ENCODE measurements at regions not wholly inside any gene's neighbourhood (a gene's known extent, or its start where the extent isn't known, plus 50 kb on each side); places are given as distances from the start of the nearest gene placed in this dataset.

DNA sequence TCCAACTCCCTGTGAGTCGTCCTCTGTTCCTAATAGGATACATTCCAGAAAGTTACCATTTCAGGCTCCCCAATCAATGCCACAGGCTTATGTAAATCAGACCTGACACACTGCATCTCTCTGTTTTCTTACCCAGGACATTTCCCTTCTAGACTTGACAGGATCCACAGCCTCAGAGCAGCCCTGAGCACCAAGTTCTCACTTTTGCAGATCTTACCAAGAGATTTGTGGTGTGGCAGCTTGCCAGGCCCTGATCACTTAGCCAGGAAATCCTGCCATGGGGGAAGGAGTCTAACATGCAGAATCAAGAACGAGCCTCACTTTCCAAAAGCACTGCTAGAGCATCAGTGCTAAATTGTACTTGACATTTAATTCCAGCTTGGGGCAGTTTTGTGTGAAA lies 202.9 kb downstream of the TBX15 start:
- no peak overlapping the region for H3K4me3 ChIP-seq
- no peak overlapping the region for H3K27ac ChIP-seq (ENCODE audit: low read depth in 1 of 2, low read length in 1 of 2)
- WGBS, 2 donors = 31 to 48% methylated on average over 2 of the region's 2 CpGs
- H3K9me3 ChIP-seq (ENCODE audit: control insufficient read depth in 4 of 4, insufficient read depth in 3 of 4, low read length in 3 of 4) = peaks cover 0 to 5% (median under 1%) of the 10 kb centered on the region in 4 donors
- no peaks in the 10 kb centered on the region for H3K27me3 ChIP-seq (ENCODE audit: control insufficient read depth in 3 of 3, insufficient read depth in 3 of 3, low read length in 2 of 3)
- H3K36me3 ChIP-seq (ENCODE audit: control insufficient read depth in 4 of 4, insufficient read depth in 4 of 4, low read length in 4 of 4) = no peaks in the 10 kb centered on the region
- no peak overlapping the region for H3K9ac ChIP-seq (ENCODE audit: insufficient read depth in 1 of 2, low read length in 2 of 2)
- TF ChIP-seq CTCF (IDR thresholded peaks at IDR 0.05; ENCODE audit: control extremely low read depth, extremely low read depth) = no peak
- ATAC-seq (ENCODE audit: insufficient read depth, low FRiP score) (no peak), DNase-seq (peak in 1 of 3 donors; percentile 6)
- H3K4me1 ChIP-seq (ENCODE audit: control insufficient read depth in 5 of 5, insufficient read depth in 5 of 5, low read length in 5 of 5) = no peaks in the 10 kb centered on the region

DNA sequence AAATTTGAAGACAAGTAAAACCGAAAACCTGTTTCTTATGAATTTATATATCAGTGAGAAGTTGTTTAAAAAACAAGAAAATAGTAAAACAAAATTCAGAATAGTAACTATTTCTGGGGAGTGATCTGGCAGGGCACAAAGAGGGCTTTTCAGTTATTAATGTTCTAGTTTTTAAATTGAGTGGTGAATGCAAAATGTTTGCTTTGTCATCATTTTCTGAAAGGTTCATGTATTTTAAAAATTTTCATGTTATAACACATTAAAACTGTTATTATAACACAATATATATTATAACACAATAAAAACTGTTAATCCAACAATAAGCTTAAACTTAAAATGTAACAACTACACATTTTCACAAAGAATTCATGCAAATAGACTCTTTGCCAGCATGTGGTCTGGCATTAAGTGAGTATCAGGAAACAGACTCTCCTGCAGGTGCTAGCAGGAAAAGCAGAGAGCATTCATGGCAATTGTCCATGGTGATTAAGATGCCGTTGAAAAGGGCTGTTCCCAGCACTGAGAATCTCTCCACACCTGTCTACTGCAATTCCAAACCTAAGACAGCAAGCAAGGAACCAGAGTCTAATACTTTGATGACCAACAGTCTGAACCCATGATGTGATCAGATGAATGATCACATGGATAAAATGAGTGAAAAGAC lies 204.9 kb downstream of the TBX15 start:
- Histone ChIP-seq H3K9me3 (ENCODE audit: control insufficient read depth in 4 of 4, insufficient read depth in 3 of 4, low read length in 3 of 4) (no peaks in the 10 kb centered on the region), H3K4me1 (ENCODE audit: control insufficient read depth in 5 of 5, insufficient read depth in 5 of 5, low read length in 5 of 5) (no peaks in the 10 kb centered on the region), H3K9ac (ENCODE audit: insufficient read depth in 1 of 2, low read length in 2 of 2) (no peak overlapping the region), H3K36me3 (ENCODE audit: control insufficient read depth in 4 of 4, insufficient read depth in 4 of 4, low read length in 4 of 4) (no peaks in the 10 kb centered on the region), H3K27ac (ENCODE audit: low read depth in 1 of 2, low read length in 1 of 2) (no peak overlapping the region), H3K4me3 (no peak overlapping the region), H3K27me3 (ENCODE audit: control insufficient read depth in 3 of 3, insufficient read depth in 3 of 3, low read length in 2 of 3) (no peaks in the 10 kb centered on the region)
- WGBS, 2 donors = 50 to 63% methylated on average over 2 of the region's 2 CpGs
- DNase-seq = no peak
- TF ChIP-seq CTCF (IDR thresholded peaks at IDR 0.05; ENCODE audit: control extremely low read depth, extremely low read depth) = no peak
- no peak for ATAC-seq (ENCODE audit: insufficient read depth, low FRiP score)

DNA sequence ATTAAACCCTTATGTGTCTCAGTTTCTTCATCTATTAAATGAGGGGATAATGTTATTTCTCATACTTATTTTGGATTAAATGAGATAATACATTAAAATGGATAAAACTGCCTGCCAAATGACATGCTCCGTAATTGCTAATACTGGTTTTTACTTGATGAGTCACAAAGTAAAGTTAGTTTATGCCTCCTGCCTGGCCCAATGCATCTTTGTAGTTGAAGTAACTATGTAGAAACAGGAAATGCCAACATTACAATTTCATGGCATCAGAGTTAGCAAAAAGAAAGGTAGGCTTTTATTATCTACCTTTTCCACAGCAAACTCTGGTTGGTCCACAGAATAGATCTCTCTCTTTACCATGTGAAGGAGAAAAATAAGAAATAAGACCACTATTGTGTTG lies 214.5 kb downstream of the TBX15 start:
- Histone ChIP-seq H3K9me3 (ENCODE audit: control insufficient read depth in 4 of 4, insufficient read depth in 3 of 4, low read length in 3 of 4) (peaks cover 0 to 5% (median 1%) of the 10 kb centered on the region in 4 donors), H3K27ac (ENCODE audit: low read depth in 1 of 2, low read length in 1 of 2) (no peak overlapping the region), H3K9ac (ENCODE audit: insufficient read depth in 1 of 2, low read length in 2 of 2) (no peak overlapping the region), H3K4me1 (ENCODE audit: control insufficient read depth in 5 of 5, insufficient read depth in 5 of 5, low read length in 5 of 5) (no peaks in the 10 kb centered on the region), H3K36me3 (ENCODE audit: control insufficient read depth in 4 of 4, insufficient read depth in 4 of 4, low read length in 4 of 4) (no peaks in the 10 kb centered on the region), H3K27me3 (ENCODE audit: control insufficient read depth in 3 of 3, insufficient read depth in 3 of 3, low read length in 2 of 3) (no peaks in the 10 kb centered on the region), H3K4me3 (no peak overlapping the region)
- ATAC-seq (ENCODE audit: insufficient read depth, low FRiP score) = no peak
- no peak for TF ChIP-seq CTCF (IDR thresholded peaks at IDR 0.05; ENCODE audit: control extremely low read depth, extremely low read depth)
- no peak for DNase-seq
- 86 to 89% methylated on average over 1 of the region's 1 CpG for WGBS, 2 donors

DNA sequence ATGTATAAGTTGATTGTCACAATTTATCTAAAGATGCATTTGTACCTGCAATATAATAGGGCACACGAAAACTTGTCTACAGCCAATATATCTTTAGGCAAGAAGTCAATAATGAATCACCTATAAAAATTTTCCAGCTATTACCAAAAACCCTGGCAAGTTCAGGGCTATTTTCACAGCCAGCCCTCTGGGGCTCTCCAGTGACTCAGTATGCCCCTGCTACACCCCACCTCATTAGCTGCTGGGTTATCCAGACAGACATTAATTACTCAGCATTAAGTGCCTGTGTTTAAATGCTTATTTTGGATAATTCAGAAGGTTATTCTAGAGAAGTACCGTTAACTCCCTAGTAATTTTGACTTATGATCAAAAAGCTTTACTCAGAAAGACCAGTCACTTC lies 220.2 kb downstream of the TBX15 start:
- H3K4me1 ChIP-seq (ENCODE audit: control insufficient read depth in 5 of 5, insufficient read depth in 5 of 5, low read length in 5 of 5) = no peaks in the 10 kb centered on the region
- DNase-seq (no peak), ATAC-seq (ENCODE audit: insufficient read depth, low FRiP score) (no peak)
- H3K27ac ChIP-seq (ENCODE audit: low read depth in 1 of 2, low read length in 1 of 2) = no peak overlapping the region
- H3K9me3 ChIP-seq (ENCODE audit: control insufficient read depth in 4 of 4, insufficient read depth in 3 of 4, low read length in 3 of 4) = no peaks in the 10 kb centered on the region
- H3K27me3 ChIP-seq (ENCODE audit: control insufficient read depth in 3 of 3, insufficient read depth in 3 of 3, low read length in 2 of 3) = no peaks in the 10 kb centered on the region
- no peak overlapping the region for H3K4me3 ChIP-seq
- H3K9ac ChIP-seq (ENCODE audit: insufficient read depth in 1 of 2, low read length in 2 of 2) = no peak overlapping the region
- no peaks in the 10 kb centered on the region for H3K36me3 ChIP-seq (ENCODE audit: control insufficient read depth in 4 of 4, insufficient read depth in 4 of 4, low read length in 4 of 4)
- WGBS, 2 donors = 71 to 81% methylated on average over 2 of the region's 2 CpGs
- no peak for TF ChIP-seq CTCF (IDR thresholded peaks at IDR 0.05; ENCODE audit: control extremely low read depth, extremely low read depth)

All from lung (tissue), 11 donors.